NCI-H2107 treated with DMSO at 0.1 percent for 48 hours (cell line): ENCODE measurements at regions not wholly inside any gene's neighbourhood (a gene's known extent, or its start where the extent isn't known, plus 50 kb on each side); places are given as distances from the start of the nearest gene placed in this dataset.
"Not testable (repeated sequence)": the region's sequence is repeated elsewhere in the genome, so short reads cannot be mapped to it uniquely, and the experiment has no call there.

Experiments
- DNase-seq: peaks from one replicate; lab custom pipeline; 2025; ENCODE audit not compliant: unreplicated experiment; lab: John Stamatoyannopoulos, UW

- no peak for DNase-seq
Measured at GRCh38 chr12:13570005-13570694, 373.6 kb downstream of the EMP1 start.

DNA sequence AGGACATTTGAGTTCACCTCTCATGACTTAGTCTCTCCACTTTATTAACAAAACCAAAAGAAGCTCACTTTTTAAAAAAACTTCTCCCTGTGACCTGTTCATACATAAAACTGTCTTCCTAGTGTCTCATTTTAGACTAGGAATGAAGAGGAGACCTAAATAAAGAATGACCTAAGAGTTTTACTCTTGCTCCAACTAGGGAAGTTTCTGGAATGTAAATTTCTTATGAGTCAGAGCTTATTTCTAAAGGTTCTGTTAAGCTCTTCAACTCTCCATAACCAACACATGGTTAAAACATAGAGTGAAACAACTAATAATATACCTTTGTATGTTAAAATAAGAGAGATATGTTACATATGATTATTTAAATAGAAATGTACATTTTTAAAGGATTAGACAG, 369.8 kb downstream of the EMP1 start:
- no peak for DNase-seq

DNA sequence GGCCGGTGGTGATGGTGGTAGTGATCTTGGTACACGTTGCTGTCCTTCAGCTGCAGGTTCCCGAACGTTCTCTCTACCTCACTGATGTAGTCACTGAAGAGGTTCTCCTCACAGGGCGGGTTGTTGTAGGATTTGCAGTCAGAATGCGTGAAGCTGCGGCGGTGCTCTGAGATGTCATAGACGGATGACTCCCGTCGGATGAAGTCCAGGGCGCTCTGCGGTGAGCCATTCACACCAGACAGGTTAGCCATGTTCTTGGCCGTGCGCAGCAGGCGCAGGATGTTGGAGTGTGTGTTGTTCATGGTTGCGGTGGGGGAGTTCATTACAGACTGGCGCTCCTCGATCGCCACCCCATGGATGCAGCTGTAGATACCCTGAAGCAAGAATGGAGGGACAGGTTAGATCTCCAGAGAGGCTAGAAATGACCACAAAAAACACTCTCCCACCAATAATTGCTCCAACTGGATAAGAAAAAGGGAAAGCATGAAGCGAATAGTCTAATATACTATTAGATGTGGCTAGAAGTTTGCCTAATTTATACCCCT, 367.8 kb downstream of the EMP1 start:
- no peak for DNase-seq

DNA sequence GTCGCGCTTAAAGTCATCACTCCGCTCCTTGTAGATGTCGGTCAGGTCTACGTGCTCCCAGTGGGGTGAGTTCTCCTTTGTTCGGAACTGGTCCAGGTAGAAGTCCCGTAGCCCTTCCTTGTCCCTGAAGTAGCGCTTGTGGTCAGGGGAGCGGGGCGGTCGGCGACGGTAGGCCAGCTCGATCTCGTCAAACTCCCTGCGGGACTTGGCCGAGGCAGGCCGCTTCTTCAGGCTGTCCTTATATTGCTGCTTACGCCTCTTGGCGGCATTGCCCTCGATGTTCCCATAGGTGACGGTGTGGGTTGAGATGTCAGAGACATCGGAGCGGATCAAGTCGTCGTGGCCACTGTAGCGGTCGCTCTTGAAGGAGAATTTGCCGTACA, 367.2 kb downstream of the EMP1 start:
- DNase-seq: no peak

DNA sequence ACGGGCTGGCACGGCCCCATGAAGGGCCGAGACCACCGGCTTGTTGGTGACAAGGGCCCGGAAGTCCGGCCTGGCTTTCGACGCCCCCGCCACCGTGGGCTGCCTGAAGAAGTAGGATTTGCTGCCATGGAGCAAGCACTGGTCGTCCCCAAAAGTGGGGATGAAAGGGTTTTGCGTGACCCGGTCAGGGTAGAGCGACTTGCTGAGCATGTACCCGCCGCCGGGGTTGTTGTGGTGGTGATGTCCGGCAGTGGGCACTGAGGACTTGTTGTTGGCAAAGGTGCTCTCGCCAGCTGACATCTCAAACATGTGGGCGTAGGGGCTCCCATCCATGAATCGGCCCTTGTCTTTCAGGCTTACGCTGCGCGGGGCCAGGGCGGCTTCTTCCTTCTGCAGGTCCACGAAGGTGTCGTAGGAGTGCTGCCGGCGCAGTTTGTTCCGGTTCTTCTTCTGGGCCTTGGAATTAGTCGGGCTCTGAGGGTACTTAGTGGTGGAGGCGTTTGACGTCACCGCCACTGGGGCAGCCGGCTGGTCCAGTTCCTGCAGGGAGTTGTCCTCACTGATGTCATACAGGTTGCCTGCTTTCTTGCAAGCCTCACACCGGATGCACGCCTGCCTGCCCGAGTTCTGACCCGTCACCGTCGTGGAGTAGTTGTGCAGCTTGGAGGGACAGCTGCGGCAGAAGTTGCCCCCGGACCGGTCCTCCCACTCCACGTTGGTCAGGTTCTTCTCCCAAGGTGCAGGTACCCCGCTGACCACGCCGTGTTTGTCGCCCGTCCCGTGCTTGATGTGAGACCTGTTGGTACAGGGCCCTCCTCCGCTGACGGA, 366.6 kb downstream of the EMP1 start:
- no peak for DNase-seq

DNA sequence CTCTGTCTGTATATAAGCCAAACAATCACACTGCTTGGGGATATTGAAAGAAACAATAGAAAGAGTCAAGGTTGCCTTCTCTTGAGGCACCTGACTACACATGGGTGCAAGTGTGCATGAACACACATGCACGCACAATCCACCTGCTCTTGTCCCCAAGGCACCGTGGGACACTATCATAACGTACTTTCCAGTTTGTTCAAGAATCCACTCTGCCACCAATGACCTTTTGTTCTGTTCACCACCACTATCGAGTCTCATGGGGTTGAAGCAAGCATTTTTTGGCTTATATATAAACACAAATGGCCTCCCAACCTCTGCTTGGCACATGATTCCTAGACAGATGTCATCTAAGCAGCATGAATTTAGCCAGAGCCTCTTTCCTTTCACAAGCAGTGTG, 365.4 kb downstream of the EMP1 start:
- no peak for DNase-seq

GRCh38 chr12:13559318-13559978, 362.9 kb downstream of the EMP1 start:
- DNase-seq: no peak

DNA sequence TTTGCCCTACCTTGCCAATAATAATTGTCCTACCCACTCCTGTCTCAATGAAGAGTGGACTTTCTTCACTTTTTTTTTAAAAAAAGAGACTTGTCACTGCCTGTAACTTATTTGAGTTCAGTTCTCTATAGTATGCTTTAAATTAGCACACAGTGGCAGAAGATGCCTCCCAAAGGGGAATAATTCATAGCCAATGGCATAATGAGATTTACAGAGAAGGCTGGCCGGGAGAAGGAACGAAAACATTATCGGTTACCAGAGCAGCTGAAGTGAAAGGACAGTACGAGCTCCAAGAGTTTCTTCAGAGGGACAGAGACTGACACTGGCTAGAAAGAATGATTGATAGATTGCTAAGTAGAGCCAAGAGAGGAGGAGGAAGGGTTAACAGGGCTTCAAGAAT, 356.3 kb downstream of the EMP1 start:
- DNase-seq: no peak

DNA sequence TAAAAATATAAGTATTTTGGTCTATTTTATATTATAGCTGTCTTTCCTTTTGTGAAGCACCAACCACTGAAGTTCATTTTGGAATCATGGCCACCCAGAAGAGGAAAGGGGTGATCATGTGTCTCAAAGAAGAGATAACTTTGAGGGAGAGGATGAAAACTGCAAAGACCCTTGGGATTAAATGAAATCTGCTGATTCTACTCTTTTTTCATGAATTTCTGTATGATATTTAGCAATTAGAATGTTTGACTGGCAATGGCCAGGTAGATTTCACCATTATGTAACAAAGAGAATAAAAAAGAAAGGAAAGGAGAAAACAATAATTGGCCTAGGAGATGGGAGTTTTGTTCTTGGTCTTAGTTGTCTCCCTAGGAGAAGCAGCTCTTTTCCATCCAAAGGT, 350.8 kb downstream of the EMP1 start:
- DNase-seq: no peak

GRCh38 chr12:13546231-13546630, 349.7 kb downstream of the EMP1 start:
- DNase-seq: no peak

- no peak for DNase-seq
Measured at GRCh38 chr12:13539051-13539450, 342.5 kb downstream of the EMP1 start.

GRCh38 chr12:13538136-13538535, 341.6 kb downstream of the EMP1 start:
- DNase-seq: no peak

GRCh38 chr12:13537623-13538022, 341.1 kb downstream of the EMP1 start:
- DNase-seq: no peak

DNA sequence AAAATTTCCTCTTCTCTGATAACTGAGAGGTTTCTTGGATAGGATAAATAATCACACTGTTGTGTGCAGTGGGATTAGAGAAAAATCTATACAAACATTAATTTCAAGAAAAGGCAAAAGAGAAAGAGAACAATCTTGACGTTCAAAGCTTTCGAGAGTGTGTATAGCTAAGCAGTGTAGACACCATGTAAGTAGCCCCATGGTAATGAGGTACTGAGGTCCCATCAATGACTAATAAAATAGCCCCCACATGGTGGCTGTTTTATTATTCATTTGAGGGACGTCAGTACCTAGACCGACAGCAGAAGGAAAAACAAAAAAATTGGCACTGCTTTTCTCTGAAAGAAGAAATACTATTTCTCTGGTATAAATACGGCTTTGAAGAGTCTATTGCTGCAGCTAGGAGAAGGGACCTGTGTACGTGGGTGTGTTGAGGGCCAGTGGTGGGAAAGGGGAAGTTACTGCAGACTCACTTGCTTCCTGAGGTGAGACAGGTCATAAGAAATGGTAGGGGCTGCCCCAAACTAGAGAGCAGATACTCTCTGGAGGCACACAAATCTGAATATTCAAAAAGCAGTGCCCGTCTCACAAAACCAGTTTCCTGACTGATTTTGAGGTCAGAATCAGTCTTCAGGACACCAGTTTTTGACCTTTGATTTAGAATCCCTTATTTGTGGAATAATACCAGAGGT, 339.8 kb downstream of the EMP1 start:
- no peak for DNase-seq

DNA sequence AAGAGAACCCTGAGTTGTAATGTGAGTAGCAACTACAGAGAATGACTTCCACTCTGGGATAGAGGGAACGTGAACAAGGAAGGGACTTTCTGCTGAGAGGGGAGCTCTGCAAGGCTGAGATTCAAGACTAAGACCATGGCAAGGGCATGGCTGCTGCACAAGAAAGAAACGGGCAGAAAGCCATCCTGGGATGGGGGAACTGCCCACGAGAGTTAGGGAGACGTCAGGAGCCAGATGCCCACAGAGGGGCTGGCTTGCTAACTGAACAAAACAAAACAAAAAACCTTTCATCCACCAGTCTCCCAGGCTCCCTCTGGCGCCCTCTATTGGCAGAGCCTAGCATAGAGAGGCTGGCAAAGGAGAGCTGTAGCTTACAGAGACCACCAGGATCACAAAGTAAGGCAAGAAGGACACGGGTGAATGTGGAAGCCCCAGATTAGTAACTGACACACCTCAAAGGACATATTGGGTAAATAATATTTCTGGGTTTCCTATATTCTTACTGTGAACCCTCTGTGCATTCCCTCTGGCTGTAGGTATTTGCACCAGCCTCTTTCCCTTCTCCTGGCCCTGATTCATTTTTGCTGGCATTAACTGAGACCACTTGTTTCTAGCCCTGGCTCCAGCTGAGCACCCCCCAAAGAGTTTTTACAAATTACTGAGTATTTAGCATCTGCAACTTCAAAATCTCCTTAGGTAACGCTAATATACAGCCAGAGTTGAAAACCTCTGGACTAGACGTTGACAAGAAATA, 338.3 kb downstream of the EMP1 start:
- peak; percentile 65 for DNase-seq

DNA sequence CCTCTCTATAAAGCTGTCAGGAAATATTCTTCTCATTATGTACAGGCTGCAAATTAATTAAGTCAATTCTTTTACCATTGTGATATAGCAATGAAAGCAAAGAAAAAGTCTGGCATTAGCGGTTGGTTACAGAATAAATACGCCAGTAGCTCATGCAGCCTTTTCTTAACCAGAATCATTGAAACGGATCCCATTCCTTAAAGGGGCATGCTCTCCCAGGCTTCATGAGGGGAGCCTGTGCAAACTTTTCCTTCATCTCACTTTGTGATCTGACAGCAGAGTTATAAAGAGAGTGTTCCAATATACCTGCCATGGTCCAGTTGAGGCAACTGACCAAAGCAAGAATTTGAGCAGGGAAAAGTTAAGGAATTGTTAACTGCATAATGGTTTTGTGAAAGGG, 337.7 kb downstream of the EMP1 start:
- no peak for DNase-seq

DNA sequence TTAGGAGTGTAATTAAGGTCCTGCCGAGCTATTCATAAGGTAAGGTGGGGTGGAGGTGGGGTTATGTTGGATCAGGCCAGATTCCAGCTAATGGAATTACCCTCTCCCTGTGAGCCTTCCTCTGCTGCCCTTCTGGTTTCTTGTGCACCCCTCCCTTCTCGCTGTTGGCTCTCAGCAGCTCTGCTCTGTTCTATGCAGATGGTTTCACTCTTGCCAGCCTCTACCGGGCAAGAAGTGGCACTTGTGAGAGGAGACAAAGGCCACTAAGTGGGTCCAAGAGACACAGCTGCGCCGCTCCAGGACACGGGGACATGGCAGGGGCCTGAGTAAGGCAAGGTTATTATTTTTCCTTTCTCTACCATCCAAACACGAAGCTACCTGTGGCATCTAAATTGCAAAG, 334.4 kb downstream of the EMP1 start:
- peak; percentile 51 for DNase-seq

DNA sequence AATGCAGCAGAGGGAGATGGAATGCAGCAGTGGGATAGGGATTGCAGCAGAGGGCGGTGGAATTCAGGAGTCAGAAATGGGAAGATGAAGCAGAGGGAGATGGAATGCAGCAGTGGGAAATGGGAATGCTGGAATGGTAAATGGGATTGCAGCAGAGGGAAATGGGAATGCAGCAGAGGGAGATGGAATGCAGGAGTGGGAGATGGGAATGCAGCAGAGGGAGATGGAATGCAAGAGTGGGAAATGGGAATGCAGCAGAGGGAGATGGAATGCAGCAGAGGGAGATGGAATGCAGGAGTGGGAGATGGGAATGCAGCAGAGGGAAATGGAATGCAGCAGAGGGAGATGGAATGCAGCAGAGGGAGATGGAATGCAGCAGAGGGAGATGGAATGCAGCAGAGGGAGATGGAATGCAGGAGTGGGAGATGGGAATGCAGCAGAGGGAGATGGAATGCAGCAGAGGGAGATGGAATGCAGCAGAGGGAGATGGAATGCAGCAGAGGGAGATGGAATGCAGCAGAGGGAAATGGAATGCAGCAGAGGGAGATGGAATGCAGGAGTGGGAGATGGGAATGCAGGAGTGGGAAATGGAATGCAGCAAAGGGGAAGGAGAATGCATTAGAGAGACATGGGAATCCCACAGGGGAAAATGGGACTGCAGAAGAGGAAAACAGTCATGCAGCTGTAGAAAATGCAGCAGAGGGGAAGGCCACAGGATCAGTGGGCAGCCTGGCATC, 329.8 kb downstream of the EMP1 start:
- DNase-seq: not testable (repeated sequence)

DNA sequence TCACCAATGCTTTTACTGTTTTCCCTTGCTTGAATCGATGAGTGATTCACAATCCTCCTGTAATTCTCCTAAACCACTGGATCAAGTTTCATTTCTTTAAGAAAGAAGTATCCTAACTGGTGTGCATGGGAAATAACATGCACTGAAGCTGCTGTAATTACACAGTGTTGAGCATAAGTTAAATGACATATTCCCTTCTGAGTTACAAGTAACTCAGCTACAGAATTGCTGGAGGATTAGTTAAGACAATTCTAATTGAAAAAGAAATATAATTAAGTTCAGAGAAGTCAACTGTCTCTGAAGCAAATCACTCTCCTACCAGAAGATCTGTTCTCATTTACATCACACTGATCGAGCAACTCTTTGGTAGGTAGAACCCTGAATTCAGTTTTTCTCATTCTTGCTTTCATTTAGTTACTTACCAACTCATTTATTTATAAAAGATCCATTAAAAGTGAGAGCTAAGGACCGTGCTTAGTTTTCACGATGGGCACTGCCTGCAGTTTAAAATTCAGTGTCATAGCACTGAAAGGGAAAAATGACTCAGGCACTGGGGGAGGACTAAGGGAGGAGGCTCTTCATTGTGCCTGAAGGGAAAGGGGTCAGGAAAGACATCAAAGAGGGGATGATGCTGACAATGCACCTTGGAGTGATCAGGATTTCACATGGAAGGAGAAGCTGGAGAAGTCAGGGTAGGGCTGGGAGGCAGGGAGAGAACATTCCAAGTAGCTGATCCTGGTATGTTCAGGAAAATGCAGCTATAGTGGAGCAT, 327.2 kb downstream of the EMP1 start:
- no peak for DNase-seq
